ENCODE measurements at regions not wholly inside any gene's neighbourhood (a gene's known extent, or its start where the extent isn't known, plus 50 kb on each side); places are given as distances from the start of the nearest gene placed in this dataset.
"Not testable (repeated sequence)": the region's sequence is repeated elsewhere in the genome, so short reads cannot be mapped to it uniquely, and the experiment has no call there.

DNA sequence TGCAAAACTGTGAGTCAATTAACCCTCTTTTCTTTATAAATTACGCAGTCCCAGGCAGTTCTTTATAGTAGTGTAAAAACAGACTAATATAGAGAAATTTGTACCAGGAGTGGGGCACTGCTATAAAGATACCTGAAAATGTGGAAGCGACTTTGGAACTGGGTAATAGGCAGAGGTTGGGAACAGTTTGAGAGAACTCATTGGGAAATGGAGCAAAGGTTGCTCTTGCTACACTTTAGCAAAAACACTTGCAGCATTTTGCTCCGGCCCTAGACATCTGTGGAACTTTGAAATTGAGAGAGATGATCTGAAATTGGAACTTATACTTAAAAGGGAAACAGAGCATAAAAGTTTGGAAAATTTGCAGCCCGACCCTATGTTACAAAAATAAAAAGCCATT is 810.9 kb downstream of the LTN1 start:
- no peak for DNase-seq (ENCODE audit: low read depth)

- no peak for DNase-seq (ENCODE audit: low read depth)
These were observed 813.5 kb downstream of the LTN1 start for GRCh38 chr21:28179136-28179535.

DNA sequence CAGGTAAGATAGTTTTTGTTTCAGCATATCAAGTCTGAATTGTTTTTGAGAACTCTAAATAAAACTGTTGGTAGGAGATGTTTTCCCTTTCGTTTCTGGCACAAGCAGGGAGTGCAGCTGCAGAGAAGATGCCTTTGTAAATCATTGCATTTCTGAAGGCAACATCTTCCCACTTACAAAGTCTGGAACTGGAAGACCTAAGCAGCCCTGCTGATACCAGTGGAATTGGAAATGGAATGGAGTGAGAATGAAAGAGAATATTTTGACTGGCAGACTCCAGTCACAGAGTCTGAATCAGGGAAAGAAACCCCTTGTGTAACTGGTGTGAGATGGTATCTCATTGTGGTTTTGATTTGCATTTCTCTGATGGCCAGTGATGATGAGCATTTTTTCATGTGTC is 815.6 kb downstream of the LTN1 start:
- no peak for DNase-seq (ENCODE audit: low read depth)

- DNase-seq (ENCODE audit: low read depth) = no peak
These were observed 818.0 kb downstream of the LTN1 start for GRCh38 chr21:28174701-28175100.

DNA sequence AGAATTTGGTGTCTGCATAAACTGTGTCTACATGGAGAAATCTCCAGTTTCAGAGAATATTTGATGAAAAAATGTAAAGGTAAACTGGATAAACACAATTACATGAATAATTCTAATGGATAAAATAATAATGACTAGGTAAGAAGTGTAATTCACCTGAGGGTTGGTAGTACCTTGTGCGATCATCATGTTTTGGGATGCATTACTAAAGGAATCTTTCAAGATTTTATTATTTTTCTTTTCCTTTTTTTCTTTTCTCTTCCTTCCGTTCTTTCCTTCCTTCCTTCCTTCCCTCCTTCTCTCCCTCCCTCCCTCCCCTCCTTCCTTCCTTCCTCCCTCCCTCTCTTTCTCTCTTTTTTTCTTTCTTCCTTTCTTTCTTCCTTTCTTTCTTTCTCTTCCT is 818.7 kb downstream of the LTN1 start:
- DNase-seq (ENCODE audit: low read depth) = no peak

DNA sequence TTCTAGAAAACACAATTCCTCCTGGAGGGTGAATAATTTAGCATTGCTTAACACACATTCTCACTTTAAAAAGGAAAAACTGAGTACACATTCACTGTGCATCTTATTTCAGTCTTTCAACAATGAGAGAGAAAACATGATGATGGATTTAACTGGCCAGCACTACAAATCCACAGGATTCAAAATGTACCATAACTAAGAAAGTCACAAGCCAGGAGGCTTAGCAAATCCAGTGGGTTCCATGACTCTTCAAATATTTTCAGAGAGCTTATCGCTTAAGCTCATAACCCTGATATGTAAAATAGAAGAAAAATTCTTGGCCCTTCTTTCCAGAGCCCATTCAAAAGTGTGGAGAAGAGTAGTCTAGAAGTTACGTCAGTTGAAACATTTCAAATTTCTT is 820.3 kb downstream of the LTN1 start:
- no peak for DNase-seq (ENCODE audit: low read depth)

GRCh38 chr21:28167366-28167765 is 825.3 kb downstream of the LTN1 start:
- no peak for DNase-seq (ENCODE audit: low read depth)

GRCh38 chr21:28164519-28164918 is 828.2 kb downstream of the LTN1 start:
- not testable (repeated sequence) for DNase-seq (ENCODE audit: low read depth)

GRCh38 chr21:28162052-28162451 is 830.6 kb downstream of the LTN1 start:
- DNase-seq (ENCODE audit: low read depth) = not testable (repeated sequence)

- DNase-seq (ENCODE audit: low read depth) = no peak
These were observed 832.3 kb downstream of the LTN1 start for GRCh38 chr21:28160378-28160777.

- no peak for DNase-seq (ENCODE audit: low read depth)
These were observed 833.3 kb downstream of the LTN1 start for GRCh38 chr21:28159396-28159795.

- DNase-seq (ENCODE audit: low read depth) = no peak
These were observed 836.1 kb downstream of the LTN1 start for GRCh38 chr21:28156590-28156989.

DNA sequence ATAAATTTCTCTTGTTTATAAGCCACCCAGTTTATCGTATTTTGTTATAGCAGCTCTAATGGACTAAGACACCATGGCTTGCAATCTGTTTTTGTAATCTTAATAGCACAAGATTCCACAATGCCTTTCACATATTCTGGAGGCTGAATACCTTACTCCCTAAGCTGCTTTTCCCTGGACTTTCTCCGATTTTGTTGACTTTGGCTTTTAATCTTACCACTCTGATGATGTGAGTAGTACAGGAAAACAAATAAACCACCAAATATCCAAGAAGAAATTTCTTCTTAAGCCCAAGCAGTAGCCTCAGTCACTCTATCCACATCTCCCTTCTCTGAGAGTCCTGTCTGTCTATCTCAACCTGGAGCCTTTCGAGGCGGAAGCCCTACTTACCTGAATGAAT is 838.6 kb downstream of the LTN1 start:
- no peak for DNase-seq (ENCODE audit: low read depth)

DNA sequence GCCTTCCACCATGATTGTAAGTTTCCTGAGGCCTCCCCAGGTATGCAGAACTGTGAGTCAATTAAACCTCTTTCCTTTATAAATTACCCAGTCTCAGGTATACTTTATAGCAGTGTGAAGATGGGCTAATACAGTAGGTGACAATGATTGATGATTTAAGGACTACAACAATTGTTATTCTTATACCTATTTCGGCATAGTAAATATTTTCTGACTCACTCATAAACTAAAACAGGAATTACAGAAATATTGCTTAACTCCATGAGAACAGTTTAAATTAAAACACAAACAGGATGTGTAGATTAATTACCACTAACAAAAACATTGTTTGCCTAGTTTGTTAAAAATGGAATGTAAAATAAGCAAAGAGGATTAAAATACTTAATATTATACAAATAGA is 839.9 kb downstream of the LTN1 start:
- no peak for DNase-seq (ENCODE audit: low read depth)

- DNase-seq (ENCODE audit: low read depth) = no peak
These were observed 840.9 kb downstream of the LTN1 start for GRCh38 chr21:28151758-28152157.

DNA sequence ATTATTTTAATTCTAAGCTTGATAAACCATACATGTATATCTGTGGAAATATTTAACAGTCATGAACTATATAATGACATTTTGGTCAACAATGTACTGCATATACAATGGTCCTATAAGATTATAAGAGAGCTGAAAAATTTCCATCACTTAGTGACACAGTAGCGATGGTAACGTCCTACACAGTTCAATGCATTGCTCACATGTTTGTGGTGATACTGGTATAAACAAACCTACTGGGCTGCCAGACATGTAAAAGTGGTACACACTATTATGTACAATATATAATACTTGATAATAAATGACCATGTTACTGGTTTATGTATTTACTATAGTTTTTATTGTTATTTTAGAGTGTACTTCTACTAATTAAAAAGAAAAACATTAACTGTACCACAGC is 841.9 kb downstream of the LTN1 start:
- DNase-seq (ENCODE audit: low read depth) = no peak

DNA sequence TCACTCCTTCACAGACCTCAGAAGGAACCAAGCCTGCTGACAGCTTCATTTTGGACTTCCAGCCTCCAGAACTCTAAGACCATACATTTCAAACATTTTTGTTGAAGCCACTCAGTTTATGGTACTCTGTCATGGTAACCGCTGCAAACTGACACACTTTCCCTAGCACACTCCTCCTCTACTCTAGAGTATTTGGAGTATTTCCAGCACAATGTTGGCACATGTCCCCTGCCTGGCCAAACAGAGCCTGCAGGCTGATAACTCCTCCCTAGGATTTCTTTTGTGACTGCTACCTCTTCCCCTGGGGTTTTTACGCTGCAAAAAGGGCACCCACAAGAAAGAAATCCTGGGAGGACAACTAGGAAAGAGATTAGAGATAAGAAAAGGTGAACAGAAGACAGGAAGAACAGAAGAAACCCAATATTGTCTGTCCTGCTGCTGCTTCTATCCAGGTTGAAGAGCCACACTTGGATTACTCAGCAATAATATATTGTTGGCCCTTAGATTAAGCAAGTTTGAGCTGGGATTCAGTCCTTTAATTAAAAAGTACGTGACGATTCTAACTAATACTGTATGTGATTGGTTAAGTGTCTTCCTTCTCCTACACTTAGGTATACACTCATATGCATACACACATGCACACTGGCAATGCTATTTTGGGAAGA is 844.1 kb downstream of the LTN1 start:
- no peak for DNase-seq (ENCODE audit: low read depth)

GRCh38 chr21:28144653-28145052 is 848.0 kb downstream of the LTN1 start:
- DNase-seq (ENCODE audit: low read depth) = no peak

GRCh38 chr21:28144089-28144488 is 848.6 kb downstream of the LTN1 start:
- no peak for DNase-seq (ENCODE audit: low read depth)

GRCh38 chr21:28142697-28143096 is 850.0 kb downstream of the LTN1 start:
- DNase-seq (ENCODE audit: low read depth) = no peak

- DNase-seq (ENCODE audit: low read depth) = no peak
These were observed 854.4 kb downstream of the LTN1 start for GRCh38 chr21:28138272-28138671.

- no peak for DNase-seq (ENCODE audit: low read depth)
These were observed 855.9 kb downstream of the LTN1 start for GRCh38 chr21:28136656-28137255.

- DNase-seq (ENCODE audit: low read depth) = no peak
These were observed 857.0 kb downstream of the LTN1 start for GRCh38 chr21:28135646-28136045.

- DNase-seq (ENCODE audit: low read depth) = no peak
These were observed 859.6 kb downstream of the LTN1 start for GRCh38 chr21:28133116-28133515.

Data from forelimb muscle (tissue), 1 donor.